Epithelial cell of esophagus (primary cell): ENCODE measurements at regions not wholly inside any gene's neighbourhood (a gene's known extent, or its start where the extent isn't known, plus 50 kb on each side); places are given as distances from the start of the nearest gene placed in this dataset.
A peak's percentile ranks its signal among the peaks of the same experiment; 100 is the strongest.

Experiments used
- DNase-seq: peaks from one replicate; pipeline ENCODE4 v3.0.0; 2010; ENCODE audit warnings: low read depth
- H3K4me3 ChIP-seq: 2 replicates; pipeline ENCODE4 v1.5.1; 2011; ENCODE audit warnings: mild to moderate bottlenecking, low read length, control low read depth
- TF ChIP-seq, protein P1 (sequence below): IDR thresholded peaks from 2 replicates; pipeline ENCODE4 v1.5.1; 2011; ENCODE audit warnings: low read depth, mild to moderate bottlenecking, low read length, control low read depth, inconsistent platforms; ENCODE audit not compliant: insufficient read depth; ENCODE audit errors: missing control alignments

DNA sequence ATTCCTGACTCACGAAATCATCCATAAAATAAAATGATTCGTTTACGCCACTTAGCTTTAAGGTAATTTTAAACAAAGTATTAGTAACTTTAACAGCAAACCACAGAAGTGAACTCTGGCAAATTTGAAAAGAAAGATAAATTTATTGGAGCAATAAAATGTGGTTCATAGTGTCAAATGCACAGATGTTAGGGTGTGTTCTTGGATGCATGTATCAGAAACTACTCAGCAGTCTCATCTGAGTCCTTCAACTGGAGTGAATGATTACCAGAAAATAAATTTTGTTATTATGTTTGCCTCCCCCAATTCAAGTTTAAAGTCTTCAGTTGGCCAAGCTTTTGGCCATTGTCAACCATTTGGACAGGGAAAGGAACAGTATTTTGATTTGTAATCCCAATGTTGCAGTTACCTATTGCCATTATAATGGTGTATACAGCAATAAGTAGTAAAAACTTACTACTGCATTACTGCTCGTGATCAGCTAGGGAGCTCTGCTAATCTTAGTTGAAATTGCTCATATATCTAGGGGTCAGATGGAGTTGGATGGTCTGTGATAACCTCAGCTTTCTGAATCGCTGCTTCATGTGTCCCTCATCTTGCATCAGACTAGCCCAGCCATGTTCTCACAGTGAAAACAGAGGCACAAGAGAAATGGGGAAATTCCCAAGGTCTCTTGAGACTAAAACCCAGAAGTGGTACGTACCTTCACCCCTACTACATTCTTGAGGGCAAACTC lies 254.6 kb upstream of the KCNIP4 start:
- H3K4me3 ChIP-seq, result no peak overlapping the region
- DNase-seq, result peak; percentile 8
- TF ChIP-seq, protein P1, sequence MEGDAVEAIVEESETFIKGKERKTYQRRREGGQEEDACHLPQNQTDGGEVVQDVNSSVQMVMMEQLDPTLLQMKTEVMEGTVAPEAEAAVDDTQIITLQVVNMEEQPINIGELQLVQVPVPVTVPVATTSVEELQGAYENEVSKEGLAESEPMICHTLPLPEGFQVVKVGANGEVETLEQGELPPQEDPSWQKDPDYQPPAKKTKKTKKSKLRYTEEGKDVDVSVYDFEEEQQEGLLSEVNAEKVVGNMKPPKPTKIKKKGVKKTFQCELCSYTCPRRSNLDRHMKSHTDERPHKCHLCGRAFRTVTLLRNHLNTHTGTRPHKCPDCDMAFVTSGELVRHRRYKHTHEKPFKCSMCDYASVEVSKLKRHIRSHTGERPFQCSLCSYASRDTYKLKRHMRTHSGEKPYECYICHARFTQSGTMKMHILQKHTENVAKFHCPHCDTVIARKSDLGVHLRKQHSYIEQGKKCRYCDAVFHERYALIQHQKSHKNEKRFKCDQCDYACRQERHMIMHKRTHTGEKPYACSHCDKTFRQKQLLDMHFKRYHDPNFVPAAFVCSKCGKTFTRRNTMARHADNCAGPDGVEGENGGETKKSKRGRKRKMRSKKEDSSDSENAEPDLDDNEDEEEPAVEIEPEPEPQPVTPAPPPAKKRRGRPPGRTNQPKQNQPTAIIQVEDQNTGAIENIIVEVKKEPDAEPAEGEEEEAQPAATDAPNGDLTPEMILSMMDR, result no peak

DNA sequence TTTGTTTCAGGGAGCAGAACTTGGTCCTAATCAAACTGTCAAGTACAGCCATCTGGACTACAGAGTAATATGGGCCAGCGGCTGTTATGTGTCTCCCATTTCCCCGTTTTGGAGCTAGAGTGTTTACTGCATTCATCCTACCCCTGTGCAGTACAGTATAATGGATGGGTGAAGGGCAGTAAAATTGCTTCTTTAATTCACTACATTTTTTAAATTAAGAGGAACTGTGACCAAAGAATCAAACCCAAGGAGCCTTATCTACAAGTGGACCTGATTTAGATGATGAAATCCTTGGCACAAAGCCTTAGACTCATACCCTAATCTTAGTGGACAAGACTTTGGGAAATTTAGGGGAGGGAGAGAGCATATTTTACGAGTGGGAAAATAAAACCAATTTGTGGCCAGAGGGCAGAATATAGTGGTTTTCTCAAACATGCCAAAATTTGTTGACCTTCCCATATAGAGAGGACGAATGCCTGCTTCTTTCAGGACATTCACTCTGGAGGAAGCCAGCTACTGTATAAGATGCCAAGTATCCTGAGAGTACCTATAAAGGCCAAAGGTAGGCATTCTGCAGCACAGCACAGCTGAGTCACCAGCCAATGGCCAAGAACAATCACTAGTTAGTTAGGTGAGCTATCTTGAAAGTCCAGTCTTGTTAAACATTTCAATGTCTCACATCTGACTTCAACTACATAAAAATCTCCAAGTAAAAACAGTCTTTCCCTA lies 253.8 kb upstream of the KCNIP4 start:
- no peak overlapping the region for H3K4me3 ChIP-seq
- TF ChIP-seq, protein P1, result no peak
- peak; percentile 50 for DNase-seq

DNA sequence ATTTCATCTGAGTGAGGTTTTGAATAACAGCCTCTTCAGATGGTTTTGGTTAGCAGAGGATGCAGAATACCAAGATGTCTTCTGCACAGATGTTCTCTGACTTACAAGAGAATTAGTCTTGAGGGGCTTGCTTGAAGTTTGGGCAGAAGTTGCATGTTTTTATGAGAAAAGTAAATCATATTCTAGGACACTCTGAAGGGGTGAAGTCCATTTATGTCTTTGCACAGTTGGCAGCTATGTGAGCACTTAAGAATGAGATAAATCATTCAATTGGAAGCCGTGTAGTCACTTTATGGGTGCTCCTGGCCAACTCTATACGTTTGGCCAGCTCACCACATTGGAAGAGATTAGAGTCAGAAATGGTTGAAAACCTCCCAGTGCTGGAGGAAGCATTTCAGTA lies 252.7 kb upstream of the KCNIP4 start:
- DNase-seq, result no peak
- TF ChIP-seq, protein P1, result no peak
- no peak overlapping the region for H3K4me3 ChIP-seq

DNA sequence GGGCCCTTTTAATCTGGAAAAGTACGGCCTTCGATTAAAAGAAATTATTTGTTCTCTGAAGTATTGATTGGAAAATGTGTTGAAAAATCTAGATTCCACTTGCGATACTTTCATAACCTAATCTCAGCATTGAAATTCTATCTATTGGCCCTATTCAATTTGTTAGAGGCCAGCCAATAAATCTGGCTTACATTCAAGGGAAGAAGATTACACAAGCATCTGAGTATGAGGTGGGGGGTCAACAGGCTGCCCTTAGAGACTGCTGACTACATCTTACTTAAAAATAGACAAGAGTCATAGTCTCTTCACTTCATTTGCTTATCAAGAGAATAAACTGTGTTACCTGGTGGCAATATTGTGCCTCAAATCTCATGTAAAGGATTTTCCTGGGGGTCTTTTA lies 248.0 kb upstream of the KCNIP4 start:
- H3K4me3 ChIP-seq, result no peak overlapping the region
- no peak for DNase-seq

DNA sequence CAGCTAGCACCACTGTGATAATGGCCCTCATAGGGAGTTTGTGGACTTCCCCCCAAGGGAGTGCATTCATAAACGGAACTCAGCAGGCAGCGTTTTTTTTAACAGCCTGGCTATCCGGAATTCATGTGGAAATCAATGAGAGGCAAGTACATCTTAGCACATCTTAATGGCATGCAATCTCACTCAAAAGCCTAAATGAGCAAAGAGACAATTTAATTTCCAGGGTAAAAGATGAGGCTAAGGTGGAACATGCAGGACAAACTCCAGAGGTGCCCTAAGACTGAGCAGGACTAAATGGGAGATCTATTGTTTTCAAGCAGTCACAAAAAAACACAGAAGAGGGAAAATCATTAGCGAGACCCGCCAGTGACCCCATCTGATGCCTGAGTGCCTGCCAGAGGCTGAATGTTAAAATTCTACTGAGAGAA lies 243.5 kb upstream of the KCNIP4 start:
- H3K4me3 ChIP-seq, result no peak overlapping the region
- DNase-seq, result no peak
- TF ChIP-seq, protein P1, result no peak

More for the DNA sequence above, 248.0 kb upstream of the KCNIP4 start:
- TF ChIP-seq, protein P1, result no peak

DNA sequence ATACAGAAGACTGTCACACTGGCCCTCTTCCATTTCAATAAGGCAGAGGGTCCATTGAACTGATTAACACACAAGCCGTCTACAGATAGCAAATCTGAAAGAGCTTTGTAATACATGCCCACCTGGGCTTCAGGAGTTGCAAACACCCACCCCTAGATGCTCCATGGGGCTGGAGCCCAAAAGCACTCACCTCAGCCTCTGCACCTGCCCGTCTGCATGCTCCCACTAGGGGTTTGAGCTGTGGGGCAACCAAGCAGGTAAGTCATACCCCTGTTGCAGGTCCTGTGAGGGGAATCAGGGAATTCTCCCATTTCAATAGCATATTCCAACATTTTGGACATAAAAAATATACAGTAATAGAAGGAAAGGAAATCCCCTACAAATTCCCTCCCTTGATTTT lies 243.0 kb upstream of the KCNIP4 start:
- TF ChIP-seq, protein P1, result no peak
- H3K4me3 ChIP-seq, result no peak overlapping the region
- no peak for DNase-seq
